Astrocyte (in vitro differentiated cells and primary cell): ENCODE measurements at regions not wholly inside any gene's neighbourhood (a gene's known extent, or its start where the extent isn't known, plus 50 kb on each side); places are given as distances from the start of the nearest gene placed in this dataset.
"Not testable (repeated sequence)": the region's sequence is repeated elsewhere in the genome, so short reads cannot be mapped to it uniquely, and the experiment has no call there.

Source experiments
- CTCF ChIP-seq: IDR thresholded peaks from 2 replicates; pipeline ENCODE4 v1.5.1; 2011; ENCODE audit warnings: low read depth, mild to moderate bottlenecking, inconsistent platforms, low read length, moderate library complexity; ENCODE audit not compliant: insufficient read depth
- EZH2 ChIP-seq: IDR thresholded peaks from 2 replicates; pipeline ENCODE4 v1.6.1; 2012; ENCODE audit warnings: mild to moderate bottlenecking, low read length, inconsistent platforms; ENCODE audit not compliant: insufficient read depth

GRCh38 chr20:40619053-40619452 is 70.0 kb downstream of the MAFB start:
- not testable (repeated sequence) for TF ChIP-seq CTCF, EZH2
